ENCODE measurements at regions not wholly inside any gene's neighbourhood (a gene's known extent, or its start where the extent isn't known, plus 50 kb on each side); places are given as distances from the start of the nearest gene placed in this dataset.

DNA sequence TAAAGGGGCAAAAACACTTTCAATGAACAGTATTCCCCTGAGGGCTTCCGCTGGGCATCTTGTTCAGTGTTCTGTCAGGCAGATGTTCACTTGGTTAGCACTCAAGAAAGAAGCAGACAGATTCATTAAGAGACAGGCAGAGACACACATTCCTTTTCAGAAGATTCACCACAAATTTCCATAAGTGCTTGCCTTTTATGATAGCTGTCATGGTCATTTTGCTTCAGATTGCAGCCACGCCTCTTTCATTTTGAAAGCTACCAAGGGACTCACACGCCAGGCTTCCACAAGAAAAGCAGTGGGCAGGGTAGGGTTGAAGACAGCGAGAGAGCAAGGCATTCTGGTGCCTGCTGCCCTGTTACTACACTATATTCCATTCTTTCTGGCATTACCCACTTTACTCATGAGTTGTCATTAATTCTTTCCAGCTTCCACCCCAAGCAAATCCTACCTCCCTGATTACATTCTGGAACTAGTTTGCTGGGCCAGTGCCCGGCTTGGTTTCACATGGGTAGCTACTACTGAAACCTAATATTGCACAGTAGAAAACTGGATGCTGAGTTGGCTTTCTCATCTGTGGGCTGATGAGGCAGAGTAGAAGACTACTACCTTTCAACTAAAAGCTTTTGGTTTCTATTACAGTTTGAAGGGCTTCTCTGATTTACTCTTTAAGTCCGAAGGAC, 91.2 kb upstream of the COL24A1 start:
- Histone ChIP-seq H3K36me3 (ENCODE audit: control insufficient read depth in 2 of 2, extremely low read depth in 1 of 2, insufficient read depth in 2 of 2, low read length in 2 of 2) (no peaks in the 10 kb centered on the region), H3K9me3 (replicated peaks; ENCODE audit: control insufficient read depth, insufficient read depth, low read length) (no peaks in the 10 kb centered on the region), H4K20me1 (replicated peaks; ENCODE audit: control insufficient read depth, extremely low read depth, insufficient read depth, low read length) (no peaks in the 10 kb centered on the region), H3K27me3 (ENCODE audit: control insufficient read depth in 2 of 2, insufficient read depth in 2 of 2, low read length in 2 of 2) (no peaks in the 10 kb centered on the region), H2AFZ (ENCODE audit: low read depth, low read length) (no peak overlapping the region), H3K4me2 (ENCODE audit: insufficient read depth, low read length) (no peak overlapping the region), H3K4me1 (ENCODE audit: control insufficient read depth, extremely low read depth, insufficient read depth, low read length) (no peaks in the 10 kb centered on the region), H3K4me3 (replicated peaks in 1 of 3; ENCODE audit: insufficient read depth in 1 of 3, low read depth in 1 of 3, low read length in 3 of 3) (no peak overlapping the region), H3K9me1 (replicated peaks; ENCODE audit: control insufficient read depth, extremely low read depth, insufficient read depth, low read length) (no peaks in the 10 kb centered on the region), H3K9ac (replicated peaks; ENCODE audit: extremely low read depth, insufficient read depth, low read length) (no peak overlapping the region), H3K27ac (ENCODE audit: insufficient read depth, low read depth, low read length) (no peak overlapping the region), H3K79me2 (ENCODE audit: control insufficient read depth, insufficient read depth, low read length) (no peaks in the 10 kb centered on the region)
- FAIRE-seq (no peak), DNase-seq (ENCODE audit: low read depth, low spot score) (no peak)
- intact Hi-C loops (cut with micrococcal nuclease): no loop called here
- no TSS peak for BruUV-seq (replicated peaks)
- dilution Hi-C loops (cut with MboI; ENCODE audit: extremely low pct_ligation_motif_present, low sequenced_read_pairs): no loop called here
- TF ChIP-seq, protein P1, sequence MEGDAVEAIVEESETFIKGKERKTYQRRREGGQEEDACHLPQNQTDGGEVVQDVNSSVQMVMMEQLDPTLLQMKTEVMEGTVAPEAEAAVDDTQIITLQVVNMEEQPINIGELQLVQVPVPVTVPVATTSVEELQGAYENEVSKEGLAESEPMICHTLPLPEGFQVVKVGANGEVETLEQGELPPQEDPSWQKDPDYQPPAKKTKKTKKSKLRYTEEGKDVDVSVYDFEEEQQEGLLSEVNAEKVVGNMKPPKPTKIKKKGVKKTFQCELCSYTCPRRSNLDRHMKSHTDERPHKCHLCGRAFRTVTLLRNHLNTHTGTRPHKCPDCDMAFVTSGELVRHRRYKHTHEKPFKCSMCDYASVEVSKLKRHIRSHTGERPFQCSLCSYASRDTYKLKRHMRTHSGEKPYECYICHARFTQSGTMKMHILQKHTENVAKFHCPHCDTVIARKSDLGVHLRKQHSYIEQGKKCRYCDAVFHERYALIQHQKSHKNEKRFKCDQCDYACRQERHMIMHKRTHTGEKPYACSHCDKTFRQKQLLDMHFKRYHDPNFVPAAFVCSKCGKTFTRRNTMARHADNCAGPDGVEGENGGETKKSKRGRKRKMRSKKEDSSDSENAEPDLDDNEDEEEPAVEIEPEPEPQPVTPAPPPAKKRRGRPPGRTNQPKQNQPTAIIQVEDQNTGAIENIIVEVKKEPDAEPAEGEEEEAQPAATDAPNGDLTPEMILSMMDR (IDR thresholded peaks at IDR 0.05; ENCODE audit: extremely low read depth in 1 of 2, insufficient read depth in 1 of 2, low read depth in 1 of 2, low read length in 2 of 2): no peak
- ChIA-PET CTCF (interaction anchor here (1.2 to 1.6 kb wide), 2 partner anchors 8 to 13 kb away, joined by 3 to 4 read pairs; no protein-coding TSS in a partner anchor), POLR2A (no interaction called here)

DNA sequence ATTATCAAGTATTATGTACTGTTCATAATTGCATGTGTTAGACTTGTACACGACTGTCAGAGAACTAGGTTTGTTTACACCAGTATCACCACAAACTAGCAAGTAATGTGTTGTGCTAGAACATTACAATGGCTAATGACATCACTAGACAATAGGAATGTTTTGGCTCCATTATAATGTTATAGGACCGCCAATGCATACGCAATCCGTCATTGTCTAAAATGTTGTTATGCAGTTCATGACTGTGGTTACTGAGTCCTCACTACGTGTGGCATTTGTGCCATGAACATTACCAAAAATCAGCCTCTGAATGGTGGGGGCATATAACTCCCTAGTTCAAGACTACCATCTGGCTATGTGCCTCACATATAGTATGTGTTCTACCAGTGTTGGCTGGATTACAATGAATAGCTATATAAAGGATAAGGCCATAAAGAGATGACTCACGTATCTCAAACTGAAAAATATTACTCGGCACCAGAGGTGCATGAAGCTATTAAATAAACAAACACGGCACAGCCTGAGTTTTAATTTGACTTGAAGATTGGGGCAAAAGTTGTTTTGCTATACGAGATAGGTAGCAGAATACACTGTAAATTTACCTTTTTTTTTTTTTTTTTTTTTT, 89.1 kb upstream of the COL24A1 start:
- BruUV-seq (replicated peaks): no TSS peak
- H3K4me2 ChIP-seq (ENCODE audit: insufficient read depth, low read length): no peak overlapping the region
- TF ChIP-seq POLR2A (IDR thresholded peaks at IDR 0.05; ENCODE audit: low read depth, low read length) (no peak), EZH2 (IDR thresholded peaks at IDR 0.05; ENCODE audit: borderline replicate concordance, low read depth, low read length, severe bottlenecking) (no peak), GATA2 (IDR thresholded peaks at IDR 0.05; ENCODE audit: insufficient read depth, insufficient read length, low read depth, low read length) (no peak), FOS (IDR thresholded peaks at IDR 0.05; ENCODE audit: borderline replicate concordance, insufficient read depth, low read length) (no peak), JUN (IDR thresholded peaks at IDR 0.05; ENCODE audit: borderline replicate concordance, insufficient read depth, insufficient read length, low read depth) (no peak), MYC (IDR thresholded peaks at IDR 0.05; ENCODE audit: low read depth, low read length) (no peak), POLR2AphosphoS5 (IDR thresholded peaks at IDR 0.05; ENCODE audit: insufficient read depth, low read depth, low read length) (no peak)
- TF ChIP-seq, protein P1 (IDR thresholded peaks at IDR 0.05; ENCODE audit: extremely low read depth in 1 of 2, insufficient read depth in 1 of 2, low read depth in 1 of 2, low read length in 2 of 2): no peak
- TF ChIP-seq, protein P2, sequence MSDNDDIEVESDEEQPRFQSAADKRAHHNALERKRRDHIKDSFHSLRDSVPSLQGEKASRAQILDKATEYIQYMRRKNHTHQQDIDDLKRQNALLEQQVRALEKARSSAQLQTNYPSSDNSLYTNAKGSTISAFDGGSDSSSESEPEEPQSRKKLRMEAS (IDR thresholded peaks at IDR 0.05; ENCODE audit: insufficient read depth, insufficient read length): no peak
- no peaks in the 10 kb centered on the region for H3K27me3 ChIP-seq (ENCODE audit: control insufficient read depth in 2 of 2, insufficient read depth in 2 of 2, low read length in 2 of 2)
- ChIA-PET POLR2A (no interaction called here), CTCF (interaction anchor here (1.6 kb wide), 1 partner anchor 11 kb away, joined by 4 read pairs; no protein-coding TSS in a partner anchor)
- no peak overlapping the region for H2AFZ ChIP-seq (ENCODE audit: low read depth, low read length)
- no peaks in the 10 kb centered on the region for H3K36me3 ChIP-seq (ENCODE audit: control insufficient read depth in 2 of 2, extremely low read depth in 1 of 2, insufficient read depth in 2 of 2, low read length in 2 of 2)
- H3K4me3 ChIP-seq (replicated peaks in 1 of 3; ENCODE audit: insufficient read depth in 1 of 3, low read depth in 1 of 3, low read length in 3 of 3): no peak overlapping the region
- intact Hi-C loops (cut with micrococcal nuclease) (no loop called here), dilution Hi-C loops (cut with MboI; ENCODE audit: extremely low pct_ligation_motif_present, low sequenced_read_pairs) (no loop called here)
- no peak for DNase-seq (ENCODE audit: low read depth, low spot score)
- no peak overlapping the region for H3K9ac ChIP-seq (replicated peaks; ENCODE audit: extremely low read depth, insufficient read depth, low read length)
- H4K20me1 ChIP-seq (replicated peaks; ENCODE audit: control insufficient read depth, extremely low read depth, insufficient read depth, low read length): no peaks in the 10 kb centered on the region
- H3K27ac ChIP-seq (ENCODE audit: insufficient read depth, low read depth, low read length): no peak overlapping the region
- no peaks in the 10 kb centered on the region for H3K79me2 ChIP-seq (ENCODE audit: control insufficient read depth, insufficient read depth, low read length)
- H3K9me3 ChIP-seq (replicated peaks; ENCODE audit: control insufficient read depth, insufficient read depth, low read length): no peaks in the 10 kb centered on the region
- FAIRE-seq: no peak
- H3K4me1 ChIP-seq (ENCODE audit: control insufficient read depth, extremely low read depth, insufficient read depth, low read length): no peaks in the 10 kb centered on the region
- H3K9me1 ChIP-seq (replicated peaks; ENCODE audit: control insufficient read depth, extremely low read depth, insufficient read depth, low read length): no peaks in the 10 kb centered on the region

All from endothelial cell of umbilical vein (primary cell).